GM18505 (cell line): ENCODE measurements at regions not wholly inside any gene's neighbourhood (a gene's known extent, or its start where the extent isn't known, plus 50 kb on each side); places are given as distances from the start of the nearest gene placed in this dataset.

Experiments
- ATAC-seq: cut with Tn5 transposase; IDR thresholded peaks from one replicate; pipeline ENCODE4 v1.9.1; 2021; ENCODE audit not compliant: unreplicated experiment
- POLR2A ChIP-seq: IDR thresholded peaks from 4 replicates; pipeline ENCODE4 v1.6.1; 2011; ENCODE audit warnings: borderline replicate concordance; ENCODE audit not compliant: insufficient read depth, insufficient read length; ENCODE audit errors: extremely low read depth

GRCh38 chr21:35840949-35841348 is 219.4 kb downstream of the SETD4 start:
- no peak for ATAC-seq
- no peak for TF ChIP-seq POLR2A

GRCh38 chr21:35840197-35840799 is 220.0 kb downstream of the SETD4 start:
- ATAC-seq: no peak
- TF ChIP-seq POLR2A: no peak

- no peak for ATAC-seq
- TF ChIP-seq POLR2A: no peak
Observed at GRCh38 chr21:35838987-35839763, 221.2 kb downstream of the SETD4 start.

GRCh38 chr21:35838350-35838749 is 222.0 kb downstream of the SETD4 start:
- no peak for ATAC-seq

GRCh38 chr21:35833991-35834390 is 226.3 kb downstream of the SETD4 start:
- no peak for ATAC-seq
- no peak for TF ChIP-seq POLR2A

More at GRCh38 chr21:35838350-35838749, 222.0 kb downstream of the SETD4 start:
- TF ChIP-seq POLR2A: no peak

GRCh38 chr21:35833388-35833787 is 226.9 kb downstream of the SETD4 start:
- no peak for ATAC-seq
- no peak for TF ChIP-seq POLR2A

- no peak for ATAC-seq
- no peak for TF ChIP-seq POLR2A
Observed at GRCh38 chr21:35831230-35831629, 229.1 kb downstream of the SETD4 start.

GRCh38 chr21:35829067-35829466 is 231.3 kb downstream of the SETD4 start:
- no peak for ATAC-seq
- no peak for TF ChIP-seq POLR2A

GRCh38 chr21:35828161-35828560 is 232.2 kb downstream of the SETD4 start:
- ATAC-seq: no peak
- TF ChIP-seq POLR2A: no peak

GRCh38 chr21:35827004-35827403 is 233.3 kb downstream of the SETD4 start:
- ATAC-seq: no peak

GRCh38 chr21:35825370-35826353 is 234.7 kb downstream of the SETD4 start:
- ATAC-seq: no peak
- no peak for TF ChIP-seq POLR2A

More at GRCh38 chr21:35827004-35827403, 233.3 kb downstream of the SETD4 start:
- TF ChIP-seq POLR2A: no peak

- ATAC-seq: no peak
- TF ChIP-seq POLR2A: no peak
Observed at GRCh38 chr21:35824136-35824535, 236.2 kb downstream of the SETD4 start.

- ATAC-seq: no peak
- no peak for TF ChIP-seq POLR2A
Observed at GRCh38 chr21:35819134-35819533, 241.2 kb downstream of the SETD4 start.
